Fibroblast of lung (primary cell): ENCODE measurements at regions not wholly inside any gene's neighbourhood (a gene's known extent, or its start where the extent isn't known, plus 50 kb on each side); places are given as distances from the start of the nearest gene placed in this dataset.
"Not testable (repeated sequence)": the region's sequence is repeated elsewhere in the genome, so short reads cannot be mapped to it uniquely, and the experiment has no call there.

Source experiments
- DNase-seq, 2 donors: peaks; one replicate each; pipeline versions ENCODE4 v3.0.0 to v3.0.0-alpha.2; 2010; ENCODE audit warnings: low read depth in 2 of 2
- H2AFZ ChIP-seq: 2 replicates; pipeline ENCODE4 v1.5.1; 2012; ENCODE audit warnings: low read length, control low read depth, inconsistent platforms
- H3K27ac ChIP-seq: 2 replicates; pipeline ENCODE4 v1.5.1; 2011; ENCODE audit warnings: low read length, control low read depth; ENCODE audit not compliant: insufficient read depth
- H3K27me3 ChIP-seq: 2 replicates; pipeline ENCODE4 v1.5.1; 2011; ENCODE audit warnings: mild to moderate bottlenecking, low read length; ENCODE audit not compliant: control insufficient read depth, insufficient read depth
- H3K36me3 ChIP-seq: 2 replicates; pipeline ENCODE4 v1.5.1; 2011; ENCODE audit warnings: low read length; ENCODE audit not compliant: control insufficient read depth, insufficient read depth
- H3K4me1 ChIP-seq: 2 replicates; pipeline ENCODE4 v1.5.1; 2011; ENCODE audit warnings: low read length; ENCODE audit not compliant: control insufficient read depth, insufficient read depth; ENCODE audit errors: extremely low read depth
- H3K4me2 ChIP-seq: 2 replicates; pipeline ENCODE4 v1.5.1; 2011; ENCODE audit warnings: low read length, control low read depth; ENCODE audit not compliant: insufficient read depth; ENCODE audit errors: extremely low read depth
- H3K4me3 ChIP-seq, 4 experiments: fragments of 200-600 bp in 1 of 4; sonication (generic) in 1 of 4; replicated peaks in 1 of 4; 2 replicates each; pipeline ENCODE4 v1.5.1; 2011 to 2016; ENCODE audit warnings: low read length in 4 of 4, low read depth in 3 of 4, mild to moderate bottlenecking in 3 of 4, control low read depth in 2 of 4, inconsistent platforms in 1 of 4, mixed read lengths in 1 of 4; ENCODE audit not compliant: insufficient read depth in 1 of 4; ENCODE audit errors: control extremely low read depth in 1 of 4
- H3K79me2 ChIP-seq: 2 replicates; pipeline ENCODE4 v1.5.1; 2012; ENCODE audit warnings: mild to moderate bottlenecking, low read length, inconsistent platforms; ENCODE audit not compliant: control insufficient read depth, insufficient read depth
- H3K9ac ChIP-seq: 2 replicates; pipeline ENCODE4 v1.5.1; 2011; ENCODE audit warnings: mild to moderate bottlenecking, low read length, control low read depth; ENCODE audit not compliant: insufficient read depth
- H3K9me3 ChIP-seq: 2 replicates; pipeline ENCODE4 v1.5.1; 2012; ENCODE audit warnings: low read depth, low read length; ENCODE audit not compliant: control insufficient read depth, insufficient read depth
- H4K20me1 ChIP-seq: 2 replicates; pipeline ENCODE4 v1.5.1; 2011; ENCODE audit warnings: low read length; ENCODE audit not compliant: control insufficient read depth, insufficient read depth; ENCODE audit errors: extremely low read depth
- EZH2 ChIP-seq: IDR thresholded peaks from 2 replicates; pipeline ENCODE4 v1.5.1; 2012; ENCODE audit warnings: low read length, control low read depth, mild to moderate bottlenecking; ENCODE audit errors: missing control alignments
- TF ChIP-seq, protein P1 (sequence below), 2 donors: IDR thresholded peaks in 1 of 2; conservative IDR thresholded peaks in 1 of 2; 1 replicate in 1 of 2; 2 replicates in 1 of 2; pipeline ENCODE4 v1.5.1; 2011 to 2012; ENCODE audit warnings: low read length in 2 of 2, control low read depth in 1 of 2, inconsistent platforms in 1 of 2, low read depth in 1 of 2, mild to moderate bottlenecking in 1 of 2

DNA sequence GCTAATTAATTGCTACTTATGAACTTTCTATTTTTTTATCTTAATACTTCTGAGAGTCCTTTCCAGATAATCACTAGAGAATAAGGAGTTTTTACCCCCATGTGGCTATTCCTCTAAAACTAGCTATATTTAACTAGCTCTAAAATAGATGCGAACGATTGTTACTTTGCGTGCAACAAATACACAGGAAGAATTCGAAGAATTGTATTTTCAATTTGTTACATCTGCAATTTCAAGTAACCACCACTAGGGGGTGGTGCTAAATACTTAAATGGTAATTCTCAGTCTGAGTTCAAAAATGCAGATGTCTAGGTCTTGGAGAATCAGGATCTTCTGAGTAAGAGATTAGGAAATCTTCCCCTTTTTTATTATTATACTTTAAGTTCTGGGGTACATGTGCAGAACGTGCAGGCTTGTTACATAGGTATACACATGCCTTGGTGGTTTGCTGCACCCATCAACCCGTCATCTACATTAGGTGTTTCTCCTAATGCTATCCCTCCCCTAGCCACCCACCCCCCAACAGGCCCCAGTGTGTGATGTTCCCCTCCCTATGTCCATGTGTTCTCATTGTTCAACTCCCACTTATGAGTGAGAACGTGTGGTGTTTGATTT lies 80.9 kb upstream of the KIF2A start:
- not testable (repeated sequence) for H3K9me3 ChIP-seq, H3K27ac ChIP-seq, H2AFZ ChIP-seq, H4K20me1 ChIP-seq, H3K79me2 ChIP-seq, H3K27me3 ChIP-seq, H3K9ac ChIP-seq, H3K36me3 ChIP-seq, DNase-seq, H3K4me2 ChIP-seq, H3K4me3 ChIP-seq, H3K4me1 ChIP-seq
- TF ChIP-seq, protein P1, sequence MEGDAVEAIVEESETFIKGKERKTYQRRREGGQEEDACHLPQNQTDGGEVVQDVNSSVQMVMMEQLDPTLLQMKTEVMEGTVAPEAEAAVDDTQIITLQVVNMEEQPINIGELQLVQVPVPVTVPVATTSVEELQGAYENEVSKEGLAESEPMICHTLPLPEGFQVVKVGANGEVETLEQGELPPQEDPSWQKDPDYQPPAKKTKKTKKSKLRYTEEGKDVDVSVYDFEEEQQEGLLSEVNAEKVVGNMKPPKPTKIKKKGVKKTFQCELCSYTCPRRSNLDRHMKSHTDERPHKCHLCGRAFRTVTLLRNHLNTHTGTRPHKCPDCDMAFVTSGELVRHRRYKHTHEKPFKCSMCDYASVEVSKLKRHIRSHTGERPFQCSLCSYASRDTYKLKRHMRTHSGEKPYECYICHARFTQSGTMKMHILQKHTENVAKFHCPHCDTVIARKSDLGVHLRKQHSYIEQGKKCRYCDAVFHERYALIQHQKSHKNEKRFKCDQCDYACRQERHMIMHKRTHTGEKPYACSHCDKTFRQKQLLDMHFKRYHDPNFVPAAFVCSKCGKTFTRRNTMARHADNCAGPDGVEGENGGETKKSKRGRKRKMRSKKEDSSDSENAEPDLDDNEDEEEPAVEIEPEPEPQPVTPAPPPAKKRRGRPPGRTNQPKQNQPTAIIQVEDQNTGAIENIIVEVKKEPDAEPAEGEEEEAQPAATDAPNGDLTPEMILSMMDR (conservative IDR thresholded peaks at IDR 0.05 in 1 of 2, IDR thresholded peaks at IDR 0.05 in 1 of 2; ENCODE audit: low read depth in 1 of 2, low read length in 2 of 2): peak in 1 of 2 donors; percentile 15

GRCh38 chr5:62230876-62231388 lies 75.1 kb upstream of the KIF2A start:
- DNase-seq, H3K9me3 ChIP-seq, H2AFZ ChIP-seq, H3K4me1 ChIP-seq, H3K27ac ChIP-seq, H4K20me1 ChIP-seq, H3K4me2 ChIP-seq, H3K36me3 ChIP-seq, H3K79me2 ChIP-seq, H3K9ac ChIP-seq, H3K4me3 ChIP-seq, H3K27me3 ChIP-seq: not testable (repeated sequence)

DNA sequence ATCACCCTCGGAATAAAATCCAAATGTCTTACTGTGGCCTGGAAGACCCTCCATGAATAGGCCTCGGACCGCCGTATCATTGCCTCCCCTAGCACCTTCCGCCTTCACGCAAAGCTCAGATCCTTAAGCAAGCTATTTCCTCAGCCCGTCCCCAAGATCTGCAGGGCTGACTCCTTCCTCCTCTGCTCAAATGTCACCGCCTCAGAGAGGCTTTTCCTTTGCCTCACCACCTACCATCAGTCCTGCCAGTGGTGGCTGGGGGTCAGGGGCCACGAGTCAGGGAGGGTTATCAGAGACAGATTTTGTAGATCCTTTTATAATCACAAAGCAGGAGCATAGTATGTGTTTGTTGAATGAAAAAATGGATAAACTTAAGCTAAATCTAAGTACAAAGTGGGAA lies 74.4 kb upstream of the KIF2A start:
- TF ChIP-seq EZH2: no peak
- TF ChIP-seq, protein P1 (conservative IDR thresholded peaks at IDR 0.05 in 1 of 2, IDR thresholded peaks at IDR 0.05 in 1 of 2; ENCODE audit: low read depth in 1 of 2, low read length in 2 of 2): no peak
- no peak overlapping the region for H3K4me2 ChIP-seq
- no peak overlapping the region for H3K27ac ChIP-seq
- DNase-seq: no peak
- no peaks in the 10 kb centered on the region for H3K27me3 ChIP-seq
- H3K9ac ChIP-seq: no peak overlapping the region
- no peaks in the 10 kb centered on the region for H3K9me3 ChIP-seq
- no peak overlapping the region for H3K4me3 ChIP-seq
- H3K36me3 ChIP-seq: no peaks in the 10 kb centered on the region
- no peaks in the 10 kb centered on the region for H3K4me1 ChIP-seq
- no peaks in the 10 kb centered on the region for H4K20me1 ChIP-seq
- no peak overlapping the region for H2AFZ ChIP-seq
- no peaks in the 10 kb centered on the region for H3K79me2 ChIP-seq

GRCh38 chr5:62232218-62232617 lies 73.8 kb upstream of the KIF2A start:
- not testable (repeated sequence) for H3K27me3 ChIP-seq, DNase-seq, H4K20me1 ChIP-seq, H3K9me3 ChIP-seq, H3K36me3 ChIP-seq, H2AFZ ChIP-seq, H3K9ac ChIP-seq, H3K4me3 ChIP-seq, H3K4me2 ChIP-seq, H3K79me2 ChIP-seq, H3K4me1 ChIP-seq, H3K27ac ChIP-seq

DNA sequence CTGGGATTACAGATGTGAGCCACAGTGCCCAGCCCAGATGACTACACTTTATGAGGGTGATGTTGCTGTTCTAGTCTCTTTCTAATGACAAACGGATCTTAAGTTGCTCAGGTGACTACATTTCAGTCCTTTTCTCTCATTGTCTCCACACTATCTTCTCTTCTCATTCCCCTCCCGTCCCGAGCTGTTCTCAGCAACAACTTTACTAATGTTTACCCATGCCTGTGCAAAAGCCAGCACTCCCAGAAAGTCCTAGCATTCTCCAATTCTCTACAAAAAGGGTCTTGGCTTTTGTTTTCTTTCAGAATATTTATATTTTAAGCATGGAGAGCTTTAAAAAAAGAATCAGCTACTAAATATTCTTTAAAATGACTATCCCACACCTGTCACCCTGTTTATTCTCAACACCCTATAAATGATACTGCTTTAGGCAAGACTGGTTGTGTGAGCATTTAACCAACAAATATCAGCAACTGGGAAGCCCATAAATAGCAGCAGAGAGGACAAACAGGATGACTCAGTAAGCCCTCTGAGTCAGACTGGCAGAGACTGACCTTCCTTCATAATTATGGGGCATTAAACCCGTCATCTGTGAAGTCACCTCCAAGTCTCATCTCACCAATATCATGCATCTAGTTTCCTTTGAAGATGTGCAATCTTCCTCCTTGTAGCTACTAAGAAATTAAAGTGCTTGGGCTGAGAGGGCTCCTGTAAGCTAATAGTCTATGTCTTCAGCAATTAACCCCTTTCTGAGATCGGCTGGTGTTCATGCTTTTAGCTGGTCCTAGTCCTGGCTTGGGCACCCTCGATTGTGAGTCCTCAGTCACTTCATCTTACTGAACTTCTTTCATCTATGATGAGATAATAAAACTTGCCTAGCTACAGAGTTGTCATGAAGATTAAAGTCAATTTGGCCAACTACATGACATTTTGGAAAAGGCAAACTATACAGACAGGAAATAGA lies 72.6 kb upstream of the KIF2A start:
- H3K79me2 ChIP-seq, H4K20me1 ChIP-seq, H2AFZ ChIP-seq, H3K4me2 ChIP-seq, H3K9me3 ChIP-seq, H3K9ac ChIP-seq, H3K27ac ChIP-seq, H3K4me1 ChIP-seq, H3K27me3 ChIP-seq, H3K4me3 ChIP-seq, H3K36me3 ChIP-seq: not testable (repeated sequence)
- DNase-seq: peak; percentile 29 to 35
